OCI-LY1 (cell line): ENCODE measurements at regions not wholly inside any gene's neighbourhood (a gene's known extent, or its start where the extent isn't known, plus 50 kb on each side); places are given as distances from the start of the nearest gene placed in this dataset.

Experiments used
- CTCF ChIP-seq: fragments of 200-600 bp; sonication (generic), shearing (Covaris generic); IDR thresholded peaks from 2 replicates; pipeline ENCODE4 v1.5.1; 2017; ENCODE audit warnings: mild to moderate bottlenecking, antibody characterized with exemption, low read length, moderate library complexity, mixed read lengths
- EZH2 ChIP-seq: fragments of 200-600 bp; sonication (generic), shearing (Covaris generic); IDR thresholded peaks from 2 replicates; pipeline ENCODE4 v1.8.0; 2017; ENCODE audit warnings: borderline replicate concordance, mixed run types, mild to moderate bottlenecking, antibody characterized with exemption, low read length, moderate library complexity, mixed read lengths

- TF ChIP-seq CTCF (no peak), EZH2 (no peak)
Observed at GRCh38 chr6:8944548-8944947, 509.2 kb upstream of the SLC35B3 start.
